ENCODE measurements at regions not wholly inside any gene's neighbourhood (a gene's known extent, or its start where the extent isn't known, plus 50 kb on each side); places are given as distances from the start of the nearest gene placed in this dataset.

GRCh38 chrX:455199-455598 lies 68.5 kb upstream of the PPP2R3B start:
- Histone ChIP-seq H2BK20ac (ENCODE audit: low read depth, low read length, poor library complexity, severe bottlenecking) (no peak overlapping the region), H3K27me3 (ENCODE audit: insufficient read depth, low read length) (no peaks in the 10 kb centered on the region), H3K23me2 (ENCODE audit: insufficient read length, low read depth, low read length, poor library complexity, severe bottlenecking) (no peaks in the 10 kb centered on the region), H3K4ac (ENCODE audit: low read depth, low read length) (no peak overlapping the region), H2AFZ (ENCODE audit: low read length) (no peak overlapping the region), H3T11ph (ENCODE audit: low read length) (no peak overlapping the region), H4K8ac (replicated peaks; ENCODE audit: insufficient read length, low read depth, low read length) (no peak overlapping the region), H4K91ac (ENCODE audit: insufficient read length, low read depth, low read length) (no peak overlapping the region), H3K18ac (ENCODE audit: insufficient read length, low read depth, low read length) (no peak overlapping the region), H3K79me2 (ENCODE audit: insufficient read depth, low read length) (no peaks in the 10 kb centered on the region), H3K27ac (ENCODE audit: insufficient read length, low read depth, low read length) (no peak overlapping the region), H3K9me3 (ENCODE audit: control insufficient read depth, low read depth, low read length) (no peaks in the 10 kb centered on the region), H2BK12ac (ENCODE audit: insufficient read length, low read depth, low read length) (no peak overlapping the region), H2BK15ac (ENCODE audit: low read depth, low read length) (no peak overlapping the region), H2BK5ac (ENCODE audit: insufficient read length, low read length) (no peak overlapping the region), H3K14ac (ENCODE audit: insufficient read depth, low read length) (no peak overlapping the region), H3K4me2 (ENCODE audit: insufficient read depth, insufficient read length, low read length) (no peak overlapping the region), H2BK120ac (ENCODE audit: low read depth, low read length, poor library complexity, severe bottlenecking) (no peak overlapping the region), H2AK5ac (ENCODE audit: insufficient read length, low read length) (no peak overlapping the region), H4K5ac (ENCODE audit: insufficient read length, low read depth, low read length) (no peak overlapping the region), H3K9ac (ENCODE audit: extremely low read depth, insufficient read length, low read length) (no peak overlapping the region), H3K56ac (ENCODE audit: insufficient read length, low read depth, low read length) (no peak overlapping the region), H4K20me1 (ENCODE audit: control insufficient read depth, insufficient read depth, insufficient read length) (no peaks in the 10 kb centered on the region), H3K79me1 (ENCODE audit: insufficient read depth, low read depth, low read length, poor library complexity, severe bottlenecking) (no peaks in the 10 kb centered on the region), H3K23ac (ENCODE audit: insufficient read length, low read depth, low read length) (no peak overlapping the region), H3K4me1 (ENCODE audit: insufficient read depth, low read length) (no peaks in the 10 kb centered on the region)
- H3K27me3 Mint-ChIP-seq (ENCODE audit: low read depth): peaks cover 18% of the 10 kb centered on the region
- peaks cover 0 to 1% of the 10 kb centered on the region in 2 experiments; a peak in 1 of 4 replicates for H3K4me1 Mint-ChIP-seq
- H3K27ac Mint-ChIP-seq: no peak overlapping the region
- TF ChIP-seq, protein P1, sequence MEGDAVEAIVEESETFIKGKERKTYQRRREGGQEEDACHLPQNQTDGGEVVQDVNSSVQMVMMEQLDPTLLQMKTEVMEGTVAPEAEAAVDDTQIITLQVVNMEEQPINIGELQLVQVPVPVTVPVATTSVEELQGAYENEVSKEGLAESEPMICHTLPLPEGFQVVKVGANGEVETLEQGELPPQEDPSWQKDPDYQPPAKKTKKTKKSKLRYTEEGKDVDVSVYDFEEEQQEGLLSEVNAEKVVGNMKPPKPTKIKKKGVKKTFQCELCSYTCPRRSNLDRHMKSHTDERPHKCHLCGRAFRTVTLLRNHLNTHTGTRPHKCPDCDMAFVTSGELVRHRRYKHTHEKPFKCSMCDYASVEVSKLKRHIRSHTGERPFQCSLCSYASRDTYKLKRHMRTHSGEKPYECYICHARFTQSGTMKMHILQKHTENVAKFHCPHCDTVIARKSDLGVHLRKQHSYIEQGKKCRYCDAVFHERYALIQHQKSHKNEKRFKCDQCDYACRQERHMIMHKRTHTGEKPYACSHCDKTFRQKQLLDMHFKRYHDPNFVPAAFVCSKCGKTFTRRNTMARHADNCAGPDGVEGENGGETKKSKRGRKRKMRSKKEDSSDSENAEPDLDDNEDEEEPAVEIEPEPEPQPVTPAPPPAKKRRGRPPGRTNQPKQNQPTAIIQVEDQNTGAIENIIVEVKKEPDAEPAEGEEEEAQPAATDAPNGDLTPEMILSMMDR (conservative IDR thresholded peaks at IDR 0.05): no peak
- DNase-seq: no peak
- peaks cover 0 to 5% of the 10 kb centered on the region in 2 experiments; a peak in 2 of 5 replicates for H3K9me3 Mint-ChIP-seq
- no CpG with 5 or more reads among the region's 8 CpGs for WGBS (ENCODE audit: extremely low coverage, insufficient read length, low lambda C conversion rate)
- no peak overlapping the region for H3K4me3 Mint-ChIP-seq
- no peaks in the 10 kb centered on the region for H3K36me3 Mint-ChIP-seq (ENCODE audit: insufficient read depth in 1 of 3, low read depth in 3 of 3)
